BE2C (cell line): ENCODE measurements at regions not wholly inside any gene's neighbourhood (a gene's known extent, or its start where the extent isn't known, plus 50 kb on each side); places are given as distances from the start of the nearest gene placed in this dataset.
"Not testable (repeated sequence)": the region's sequence is repeated elsewhere in the genome, so short reads cannot be mapped to it uniquely, and the experiment has no call there.

Experiments used
- DNase-seq: peaks from one replicate; pipeline ENCODE4 v3.0.0-alpha.2; 2020
- H3K27me3 ChIP-seq: fragments of 250-450 bp; sonication (Bioruptor Pico); 2 replicates; pipeline ENCODE4 v1.5.1; 2020; ENCODE audit warnings: mild to moderate bottlenecking
- H3K36me3 ChIP-seq: fragments of 250-450 bp; sonication (Bioruptor Pico); 2 replicates; pipeline ENCODE4 v1.5.1; 2020; ENCODE audit warnings: mild to moderate bottlenecking
- H3K4me1 ChIP-seq: fragments of 250-450 bp; sonication (Bioruptor Pico); 2 replicates; pipeline ENCODE4 v1.5.1; 2020
- H3K4me3 ChIP-seq: 2 replicates; pipeline ENCODE4 v1.5.1; 2011; ENCODE audit warnings: low read depth, low read length
- H3K9me3 ChIP-seq: fragments of 250-450 bp; sonication (Bioruptor Pico); 2 replicates; pipeline ENCODE4 v1.5.1; 2020
- CTCF ChIP-seq: IDR thresholded peaks from 2 replicates; pipeline ENCODE4 v1.5.1; 2012; ENCODE audit warnings: mild to moderate bottlenecking, low read depth, low read length

GRCh38 chr14:71566276-71566675 is 366.0 kb upstream of the RGS6 start:
- TF ChIP-seq CTCF, result no peak
- Histone ChIP-seq H3K4me3 (no peak overlapping the region), H3K27me3 (no peaks in the 10 kb centered on the region), H3K9me3 (no peaks in the 10 kb centered on the region), H3K36me3 (no peaks in the 10 kb centered on the region; the same call in 1 of the 2 replicates), H3K4me1 (no peaks in the 10 kb centered on the region)
- no peak for DNase-seq

GRCh38 chr14:71567499-71568133 is 364.6 kb upstream of the RGS6 start:
- DNase-seq, H3K9me3 ChIP-seq, H3K4me3 ChIP-seq, H3K36me3 ChIP-seq, H3K4me1 ChIP-seq, H3K27me3 ChIP-seq: not testable (repeated sequence)

- H3K4me1 ChIP-seq, result peaks cover 13% of the 10 kb centered on the region
- no peak for DNase-seq
- no peak overlapping the region for H3K4me3 ChIP-seq
- no peaks in the 10 kb centered on the region for H3K27me3 ChIP-seq
- no peak for TF ChIP-seq CTCF
- H3K9me3 ChIP-seq, result no peaks in the 10 kb centered on the region
- no peaks in the 10 kb centered on the region for H3K36me3 ChIP-seq
These were observed 357.3 kb upstream of the RGS6 start for GRCh38 chr14:71574976-71575375.

GRCh38 chr14:71576472-71576871 is 355.8 kb upstream of the RGS6 start:
- DNase-seq, result no peak
- no peak for TF ChIP-seq CTCF
- H3K27me3 ChIP-seq, result no peaks in the 10 kb centered on the region
- H3K9me3 ChIP-seq, result no peaks in the 10 kb centered on the region
- no peaks in the 10 kb centered on the region for H3K36me3 ChIP-seq
- H3K4me1 ChIP-seq, result peaks cover 23% of the 10 kb centered on the region
- H3K4me3 ChIP-seq, result no peak overlapping the region

GRCh38 chr14:71579331-71579730 is 352.9 kb upstream of the RGS6 start:
- H3K27me3 ChIP-seq, result no peaks in the 10 kb centered on the region
- peaks cover 49% of the 10 kb centered on the region for H3K4me1 ChIP-seq

GRCh38 chr14:71582705-71583104 is 349.5 kb upstream of the RGS6 start:
- H3K4me3 ChIP-seq, result no peak overlapping the region
- no peak for DNase-seq
- no peak for TF ChIP-seq CTCF

More at GRCh38 chr14:71579331-71579730, 352.9 kb upstream of the RGS6 start:
- no peak for DNase-seq
- TF ChIP-seq CTCF, result no peak
- H3K4me3 ChIP-seq, result no peak overlapping the region
- H3K36me3 ChIP-seq, result no peaks in the 10 kb centered on the region
- H3K9me3 ChIP-seq, result no peaks in the 10 kb centered on the region

More at GRCh38 chr14:71582705-71583104, 349.5 kb upstream of the RGS6 start:
- peaks cover 47% of the 10 kb centered on the region for H3K4me1 ChIP-seq
- H3K27me3 ChIP-seq, result no peaks in the 10 kb centered on the region
- no peaks in the 10 kb centered on the region for H3K36me3 ChIP-seq
- no peaks in the 10 kb centered on the region for H3K9me3 ChIP-seq
